ENCODE measurements at regions not wholly inside any gene's neighbourhood (a gene's known extent, or its start where the extent isn't known, plus 50 kb on each side); places are given as distances from the start of the nearest gene placed in this dataset.

GRCh38 chr13:53170910-53171309 lies 142.3 kb downstream of the OLFM4 start:
- H3K9me3 ChIP-seq, result no peaks in the 10 kb centered on the region
- no peaks in the 10 kb centered on the region for H3K36me3 ChIP-seq (ENCODE audit: low read depth)
- DNase-seq (no peak), ATAC-seq (no peak)
- H3K4me1 ChIP-seq (ENCODE audit: low read depth), result no peaks in the 10 kb centered on the region
- intact Hi-C loops (cut with DNase I, micrococcal nuclease), result no loop called here
- H3K4me3 ChIP-seq, result no peak overlapping the region
- no peak for TF ChIP-seq CTCF (IDR thresholded peaks at IDR 0.05)

DNA sequence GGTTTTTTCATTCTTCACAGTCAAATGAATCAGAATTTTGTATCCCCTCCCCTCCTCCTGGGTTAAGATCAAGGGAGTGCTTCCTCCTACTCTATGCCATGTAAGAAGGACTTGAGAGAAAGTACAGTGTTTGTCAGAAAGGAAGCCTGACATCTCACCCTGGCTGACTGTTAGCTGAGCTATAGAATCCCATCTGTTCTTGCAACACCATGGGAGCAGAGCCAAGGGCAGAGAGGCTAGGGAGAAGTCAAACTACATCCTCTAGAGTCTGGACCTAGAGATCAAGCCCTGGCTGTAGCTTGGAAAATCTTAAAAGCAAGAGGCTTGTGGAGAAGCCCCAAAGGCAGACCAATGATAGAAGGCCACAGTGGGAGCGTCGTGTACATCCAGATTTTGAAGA lies 145.9 kb downstream of the OLFM4 start:
- DNase-seq (no peak), ATAC-seq (no peak)
- no peak overlapping the region for H3K4me3 ChIP-seq
- intact Hi-C loops (cut with DNase I, micrococcal nuclease), result no loop called here
- no peak for TF ChIP-seq CTCF (IDR thresholded peaks at IDR 0.05)
- H3K36me3 ChIP-seq (ENCODE audit: low read depth), result no peaks in the 10 kb centered on the region
- H3K9me3 ChIP-seq, result no peaks in the 10 kb centered on the region
- no peaks in the 10 kb centered on the region for H3K4me1 ChIP-seq (ENCODE audit: low read depth)

DNA sequence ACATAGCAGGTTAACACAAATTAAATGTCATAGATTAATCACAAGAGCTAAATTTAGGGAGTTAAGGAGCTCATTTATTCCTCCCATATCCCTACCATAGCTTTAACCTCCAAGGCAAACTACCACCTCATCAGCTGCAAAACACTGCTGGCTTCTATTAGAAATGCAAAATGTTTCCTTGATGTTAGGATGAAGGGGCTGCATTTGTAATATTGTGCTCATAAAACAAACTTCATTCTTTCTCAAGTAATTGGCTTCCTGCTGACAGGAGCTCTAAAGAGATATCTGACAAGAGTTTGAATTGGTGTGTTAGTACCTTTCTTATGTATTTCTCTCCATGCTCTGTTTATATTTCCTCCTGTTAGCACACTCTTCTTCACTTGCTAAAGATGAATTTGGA lies 152.1 kb downstream of the OLFM4 start:
- H3K36me3 ChIP-seq (ENCODE audit: low read depth), result no peaks in the 10 kb centered on the region
- intact Hi-C loops (cut with DNase I, micrococcal nuclease), result no loop called here

DNA sequence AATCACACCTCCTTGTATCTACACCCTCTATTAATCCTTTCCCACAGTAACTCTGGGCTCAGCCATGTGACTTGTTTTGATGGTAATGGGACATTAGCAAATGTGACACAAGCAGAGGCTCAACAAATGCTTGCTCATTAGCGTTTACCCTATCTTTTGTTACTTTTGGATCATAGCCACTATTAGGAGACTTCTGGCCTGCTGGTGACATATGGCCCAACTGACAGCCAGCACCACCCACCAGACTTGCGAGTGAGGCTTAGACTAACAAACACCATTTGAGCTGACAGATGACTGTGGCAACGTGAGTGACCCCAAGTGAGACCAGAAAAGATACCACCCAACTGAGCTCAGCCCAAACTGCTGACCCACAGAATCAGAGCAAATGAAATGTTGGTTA lies 154.1 kb downstream of the OLFM4 start:
- TF ChIP-seq CTCF (IDR thresholded peaks at IDR 0.05), result no peak
- no peaks in the 10 kb centered on the region for H3K36me3 ChIP-seq (ENCODE audit: low read depth)
- DNase-seq (no peak), ATAC-seq (no peak)
- H3K9me3 ChIP-seq, result no peaks in the 10 kb centered on the region
- no peaks in the 10 kb centered on the region for H3K4me1 ChIP-seq (ENCODE audit: low read depth)
- H3K4me3 ChIP-seq, result no peak overlapping the region
- intact Hi-C loops (cut with DNase I, micrococcal nuclease), result no loop called here

More for the DNA sequence above, 152.1 kb downstream of the OLFM4 start:
- no peaks in the 10 kb centered on the region for H3K4me1 ChIP-seq (ENCODE audit: low read depth)
- H3K4me3 ChIP-seq, result no peak overlapping the region
- no peaks in the 10 kb centered on the region for H3K9me3 ChIP-seq
- no peak for TF ChIP-seq CTCF (IDR thresholded peaks at IDR 0.05)
- no peak for ATAC-seq
- no peak for DNase-seq

- no peaks in the 10 kb centered on the region for H3K36me3 ChIP-seq (ENCODE audit: low read depth)
- no peaks in the 10 kb centered on the region for H3K4me1 ChIP-seq (ENCODE audit: low read depth)
- no peak overlapping the region for H3K4me3 ChIP-seq
- DNase-seq (no peak), ATAC-seq (no peak)
- intact Hi-C loops (cut with DNase I, micrococcal nuclease), result no loop called here
- no peak for TF ChIP-seq CTCF (IDR thresholded peaks at IDR 0.05)
- no peaks in the 10 kb centered on the region for H3K9me3 ChIP-seq
Measured at GRCh38 chr13:53188120-53188519, 159.5 kb downstream of the OLFM4 start.

DNA sequence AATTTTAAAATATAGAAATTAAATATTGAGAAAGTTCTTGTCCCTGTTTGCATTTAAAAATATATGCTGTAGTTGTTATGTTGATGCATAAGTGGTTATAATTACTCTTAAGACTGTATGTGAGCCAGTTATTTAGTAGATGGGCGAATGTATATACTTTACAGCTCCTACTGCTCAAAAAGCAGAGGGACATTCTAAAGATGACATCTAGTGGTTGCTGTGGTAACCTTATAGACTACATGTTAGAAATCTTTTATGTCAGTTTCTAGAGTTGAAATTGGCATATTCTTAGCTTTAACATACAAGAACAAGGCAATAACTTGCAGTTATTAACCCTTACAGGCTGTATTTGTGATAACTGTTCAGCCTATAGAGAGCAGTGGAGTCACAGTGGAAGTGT lies 160.5 kb downstream of the OLFM4 start:
- ATAC-seq (no peak), DNase-seq (no peak)
- no peak overlapping the region for H3K4me3 ChIP-seq
- intact Hi-C loops (cut with DNase I, micrococcal nuclease), result no loop called here
- no peaks in the 10 kb centered on the region for H3K36me3 ChIP-seq (ENCODE audit: low read depth)
- no peaks in the 10 kb centered on the region for H3K9me3 ChIP-seq
- no peak for TF ChIP-seq CTCF (IDR thresholded peaks at IDR 0.05)
- H3K4me1 ChIP-seq (ENCODE audit: low read depth), result no peaks in the 10 kb centered on the region
